Suprapubic skin (tissue), 4 donors: ENCODE measurements at regions not wholly inside any gene's neighbourhood (a gene's known extent, or its start where the extent isn't known, plus 50 kb on each side); places are given as distances from the start of the nearest gene placed in this dataset.

ENCODE experiments used
- DNase-seq, 2 donors: peaks; one replicate each; pipeline ENCODE4 v3.0.0-alpha.2; 2019; ENCODE audit warnings: low spot score in 2 of 2
- H3K27ac ChIP-seq: fragments of 200-600 bp; sonication (generic); one replicate; pipeline ENCODE4 v1.5.1; 2019
- H3K27me3 ChIP-seq: fragments of 200-600 bp; sonication (generic); one replicate; pipeline ENCODE4 v1.5.1; 2019
- H3K36me3 ChIP-seq: fragments of 200-600 bp; sonication (generic); one replicate; pipeline ENCODE4 v1.5.1; 2019
- H3K4me1 ChIP-seq: fragments of 200-600 bp; sonication (generic); one replicate; pipeline ENCODE4 v1.5.1; 2019
- H3K4me3 ChIP-seq: fragments of 200-600 bp; sonication (generic); one replicate; pipeline ENCODE4 v1.5.1; 2019; ENCODE audit warnings: mild to moderate bottlenecking
- H3K9me3 ChIP-seq: fragments of 200-600 bp; sonication (generic); one replicate; pipeline ENCODE4 v1.5.1; 2019
- EP300 ChIP-seq: sonication (generic); formaldehyde crosslinking; IDR thresholded peaks from one replicate; pipeline ENCODE4 v1.6.1; 2017; ENCODE audit warnings: antibody characterized with exemption
- POLR2A ChIP-seq, 2 donors: fragments of 450-650 bp; IDR thresholded peaks; one replicate each; pipeline ENCODE4 v1.6.1; 2017; ENCODE audit warnings: antibody characterized with exemption in 2 of 2, mild to moderate bottlenecking in 2 of 2, moderate library complexity in 2 of 2
- POLR2AphosphoS5 ChIP-seq, 3 donors: sonication (generic); formaldehyde crosslinking; IDR thresholded peaks; one replicate each; pipeline ENCODE4 v1.6.1; 2017; ENCODE audit warnings: antibody characterized with exemption in 3 of 3
- WGBS: methylation state at CpG from one replicate; pipeline ENCODE4 v1.1.5; 2018; 5-methylcytosine and 5-hydroxymethylcytosine counted together
- TF ChIP-seq, protein P1 (sequence below), 2 donors: fragments of 200-600 bp in 1 of 2; fragments of 450-650 bp in 1 of 2; sonication (generic) in 1 of 2; IDR thresholded peaks; one replicate each; pipeline ENCODE4 v1.5.1; 2016 to 2019; ENCODE audit warnings: antibody characterized with exemption in 2 of 2, mild to moderate bottlenecking in 1 of 2, moderate library complexity in 1 of 2

DNA sequence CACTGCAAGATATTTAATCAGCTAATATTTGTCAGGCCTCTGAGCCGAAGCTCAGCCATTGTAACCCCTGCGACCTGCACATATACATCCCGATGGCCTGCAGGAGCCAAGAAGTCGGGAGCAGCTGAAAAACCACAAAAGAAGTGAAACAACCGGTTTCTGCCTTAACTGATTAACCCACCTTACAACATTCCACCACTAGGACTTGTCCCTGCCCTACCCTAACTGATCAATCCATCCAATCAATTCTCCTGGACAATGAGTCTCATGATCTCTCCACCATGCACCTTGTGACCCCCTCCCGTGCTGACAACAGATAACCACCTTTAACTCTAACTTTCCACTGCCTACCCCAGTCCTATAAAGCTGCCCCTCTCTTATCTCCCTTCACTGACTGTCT lies 945.4 kb upstream of the GYPC start:
- no peaks in the 10 kb centered on the region for H3K36me3 ChIP-seq
- no peaks in the 10 kb centered on the region for H3K9me3 ChIP-seq
- H3K4me1 ChIP-seq = no peaks in the 10 kb centered on the region
- no peak overlapping the region for H3K4me3 ChIP-seq
- 51% methylated on average over 6 of the region's 6 CpGs for WGBS
- no peak overlapping the region for H3K27ac ChIP-seq
- no peak for TF ChIP-seq EP300
- TF ChIP-seq, protein P1, sequence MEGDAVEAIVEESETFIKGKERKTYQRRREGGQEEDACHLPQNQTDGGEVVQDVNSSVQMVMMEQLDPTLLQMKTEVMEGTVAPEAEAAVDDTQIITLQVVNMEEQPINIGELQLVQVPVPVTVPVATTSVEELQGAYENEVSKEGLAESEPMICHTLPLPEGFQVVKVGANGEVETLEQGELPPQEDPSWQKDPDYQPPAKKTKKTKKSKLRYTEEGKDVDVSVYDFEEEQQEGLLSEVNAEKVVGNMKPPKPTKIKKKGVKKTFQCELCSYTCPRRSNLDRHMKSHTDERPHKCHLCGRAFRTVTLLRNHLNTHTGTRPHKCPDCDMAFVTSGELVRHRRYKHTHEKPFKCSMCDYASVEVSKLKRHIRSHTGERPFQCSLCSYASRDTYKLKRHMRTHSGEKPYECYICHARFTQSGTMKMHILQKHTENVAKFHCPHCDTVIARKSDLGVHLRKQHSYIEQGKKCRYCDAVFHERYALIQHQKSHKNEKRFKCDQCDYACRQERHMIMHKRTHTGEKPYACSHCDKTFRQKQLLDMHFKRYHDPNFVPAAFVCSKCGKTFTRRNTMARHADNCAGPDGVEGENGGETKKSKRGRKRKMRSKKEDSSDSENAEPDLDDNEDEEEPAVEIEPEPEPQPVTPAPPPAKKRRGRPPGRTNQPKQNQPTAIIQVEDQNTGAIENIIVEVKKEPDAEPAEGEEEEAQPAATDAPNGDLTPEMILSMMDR (IDR thresholded peaks at IDR 0.05) = no peak
- TF ChIP-seq POLR2A (IDR thresholded peaks at IDR 0.05) = no peak
- TF ChIP-seq POLR2AphosphoS5 (IDR thresholded peaks at IDR 0.05) = no peak
- H3K27me3 ChIP-seq = no peaks in the 10 kb centered on the region
- DNase-seq = no peak

DNA sequence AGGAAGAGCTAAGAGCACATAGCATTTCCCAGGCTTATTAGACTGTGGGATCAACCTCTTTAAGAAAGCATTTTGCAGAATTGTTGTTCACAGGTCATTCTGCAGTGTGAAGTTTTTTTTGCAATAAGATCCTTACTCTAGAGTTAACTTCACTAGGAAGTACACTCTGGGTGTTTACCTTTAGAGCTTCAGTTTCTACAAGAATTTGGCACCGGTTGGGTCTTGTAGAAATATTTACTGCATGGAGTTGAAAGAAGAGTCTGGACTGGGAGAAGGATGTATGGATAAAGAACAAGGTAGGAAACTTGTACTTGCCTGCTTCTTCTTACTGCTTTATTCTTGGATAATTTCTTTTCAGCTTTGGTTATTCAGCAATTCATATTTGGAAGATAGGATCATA lies 944.9 kb upstream of the GYPC start:
- TF ChIP-seq EP300 = no peak
- TF ChIP-seq, protein P1 (IDR thresholded peaks at IDR 0.05) = no peak
- TF ChIP-seq POLR2A (IDR thresholded peaks at IDR 0.05) = no peak
- no peak for TF ChIP-seq POLR2AphosphoS5 (IDR thresholded peaks at IDR 0.05)
- H3K9me3 ChIP-seq = no peaks in the 10 kb centered on the region
- DNase-seq = no peak
- H3K27ac ChIP-seq = no peak overlapping the region
- no peaks in the 10 kb centered on the region for H3K27me3 ChIP-seq
- no peak overlapping the region for H3K4me3 ChIP-seq
- 60% methylated on average over 1 of the region's 1 CpG for WGBS
- no peaks in the 10 kb centered on the region for H3K36me3 ChIP-seq
- H3K4me1 ChIP-seq = no peaks in the 10 kb centered on the region

DNA sequence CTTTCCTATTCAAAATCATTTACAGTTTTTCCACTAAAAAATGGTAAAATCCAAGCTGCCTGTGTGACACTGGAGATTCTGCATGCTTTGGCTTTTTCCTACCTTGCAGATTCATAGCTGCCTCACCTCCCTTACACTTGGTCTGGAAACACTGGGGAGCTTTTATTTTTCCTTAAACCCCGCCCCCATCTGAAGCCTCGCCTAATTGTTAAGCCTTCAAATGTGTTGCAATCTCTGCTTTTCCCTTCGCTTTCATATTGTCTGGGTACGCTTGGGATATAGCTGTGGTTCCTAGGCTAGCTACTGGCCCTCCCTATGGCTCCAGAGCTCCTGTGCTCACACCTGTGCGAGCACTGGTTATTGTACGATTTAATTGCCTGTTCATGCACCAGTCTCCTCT lies 942.4 kb upstream of the GYPC start:
- H3K27me3 ChIP-seq = no peaks in the 10 kb centered on the region
- H3K4me3 ChIP-seq = no peak overlapping the region
- no peak for DNase-seq
- H3K4me1 ChIP-seq = no peaks in the 10 kb centered on the region
- TF ChIP-seq POLR2A (IDR thresholded peaks at IDR 0.05) = no peak
- no peak overlapping the region for H3K27ac ChIP-seq
- no peaks in the 10 kb centered on the region for H3K9me3 ChIP-seq
- WGBS = 85% methylated on average over 6 of the region's 6 CpGs
- H3K36me3 ChIP-seq = no peaks in the 10 kb centered on the region

DNA sequence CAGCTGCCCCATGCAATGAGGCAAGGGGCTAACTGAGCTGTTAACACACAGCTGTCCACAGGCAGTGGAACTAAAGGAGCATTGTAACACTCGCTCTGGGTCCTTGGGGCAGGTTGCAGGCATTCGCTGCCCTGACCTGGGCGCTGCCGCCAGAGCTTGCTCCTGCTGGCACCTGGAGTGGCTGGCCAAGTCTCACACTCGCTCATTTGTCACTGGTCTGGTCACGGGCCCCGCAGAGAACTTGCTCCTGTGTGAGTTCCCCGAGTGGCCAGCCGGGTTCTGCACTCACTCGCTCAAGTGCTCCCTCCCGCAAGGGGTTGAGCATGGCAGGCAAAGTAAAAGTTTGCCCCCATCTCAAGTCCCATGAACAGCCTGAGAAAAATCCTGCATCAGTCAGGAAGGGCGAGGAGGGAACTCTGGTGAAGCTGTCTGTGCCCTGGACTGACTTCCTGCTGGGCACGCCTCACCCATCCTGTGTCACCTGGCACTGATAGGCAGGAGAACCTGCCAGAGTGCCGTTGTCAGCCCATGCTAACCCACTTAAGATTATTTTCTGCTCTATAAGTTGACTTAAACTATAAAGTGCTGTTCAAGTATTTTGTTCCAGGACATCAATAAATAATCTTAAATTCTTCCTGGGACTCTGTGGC lies 934.8 kb upstream of the GYPC start:
- Histone ChIP-seq H3K27me3 (no peaks in the 10 kb centered on the region), H3K4me1 (no peaks in the 10 kb centered on the region), H3K27ac (no peak overlapping the region), H3K9me3 (peaks cover 6% of the 10 kb centered on the region), H3K4me3 (no peak overlapping the region), H3K36me3 (no peaks in the 10 kb centered on the region)
- no peak for TF ChIP-seq POLR2AphosphoS5 (IDR thresholded peaks at IDR 0.05)
- TF ChIP-seq, protein P1 (IDR thresholded peaks at IDR 0.05) = no peak
- TF ChIP-seq POLR2A (IDR thresholded peaks at IDR 0.05) = no peak
- no peak for DNase-seq
- 71% methylated on average over 7 of the region's 14 CpGs for WGBS

DNA sequence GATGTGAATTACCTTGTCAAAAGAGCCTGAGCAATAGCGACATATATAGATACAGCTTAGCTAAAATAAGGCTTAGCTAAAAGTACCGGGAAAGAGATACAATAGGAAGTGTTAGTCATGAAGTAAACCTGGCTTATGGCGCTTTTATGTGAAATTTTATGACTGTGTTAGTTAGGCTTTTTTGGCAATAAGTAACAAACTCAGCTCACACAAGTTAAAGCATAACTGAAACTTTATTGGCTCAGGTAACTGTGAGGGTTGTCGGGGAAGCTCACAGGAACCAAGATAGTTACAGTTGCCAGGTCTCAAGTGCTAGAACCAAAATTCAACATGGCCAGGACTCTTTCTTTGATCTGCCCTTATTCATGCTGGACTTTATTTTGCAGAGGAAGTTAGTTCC lies 925.0 kb upstream of the GYPC start:
- Histone ChIP-seq H3K4me1 (no peaks in the 10 kb centered on the region), H3K9me3 (peaks cover 7% of the 10 kb centered on the region), H3K4me3 (no peak overlapping the region), H3K27ac (no peak overlapping the region), H3K27me3 (no peaks in the 10 kb centered on the region), H3K36me3 (no peaks in the 10 kb centered on the region)
- 60% methylated on average over 4 of the region's 4 CpGs for WGBS
- DNase-seq = no peak
- TF ChIP-seq POLR2A (IDR thresholded peaks at IDR 0.05) (no peak), POLR2AphosphoS5 (IDR thresholded peaks at IDR 0.05) (no peak), EP300 (no peak)
- TF ChIP-seq, protein P1 (IDR thresholded peaks at IDR 0.05) = no peak

DNA sequence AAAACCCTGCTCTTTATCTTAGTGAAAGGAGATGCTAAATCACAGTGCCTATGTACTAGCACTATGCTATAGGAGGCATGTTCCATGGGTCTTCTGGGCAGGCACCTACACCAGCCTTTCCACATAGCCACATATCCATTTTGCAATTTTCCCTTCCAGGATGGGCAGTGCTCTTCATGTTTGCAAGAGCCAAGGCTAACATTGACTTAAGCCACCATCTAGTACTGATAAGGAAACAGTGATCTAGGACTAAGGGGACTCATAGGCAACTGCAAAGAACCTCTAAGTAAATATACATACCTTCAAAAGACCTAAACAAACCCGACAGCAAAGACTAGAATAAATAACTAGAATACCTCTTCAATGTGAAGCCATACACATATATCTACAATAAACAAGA lies 919.7 kb upstream of the GYPC start:
- no peak for DNase-seq
- Histone ChIP-seq H3K36me3 (no peaks in the 10 kb centered on the region), H3K9me3 (peaks cover 16% of the 10 kb centered on the region), H3K4me3 (no peak overlapping the region), H3K27me3 (no peaks in the 10 kb centered on the region), H3K4me1 (no peaks in the 10 kb centered on the region), H3K27ac (no peak overlapping the region)
- TF ChIP-seq POLR2AphosphoS5 (IDR thresholded peaks at IDR 0.05) (no peak), POLR2A (IDR thresholded peaks at IDR 0.05) (no peak), EP300 (no peak)
- TF ChIP-seq, protein P1 (IDR thresholded peaks at IDR 0.05) = no peak
- 97% methylated on average over 1 of the region's 1 CpG for WGBS
